Mesendoderm (in vitro differentiated cells): ENCODE measurements at regions not wholly inside any gene's neighbourhood (a gene's known extent, or its start where the extent isn't known, plus 50 kb on each side); places are given as distances from the start of the nearest gene placed in this dataset.
A peak's percentile ranks its signal among the peaks of the same experiment; 100 is the strongest.

Experiments
- DNase-seq: peaks from one replicate; pipeline ENCODE4 v3.0.0; 2013
- H2AK5ac ChIP-seq: 2 replicates; pipeline ENCODE4 v1.6.1; 2013; ENCODE audit warnings: low read length, inconsistent platforms
- H2BK120ac ChIP-seq: 2 replicates; pipeline ENCODE4 v1.6.1; 2013; ENCODE audit warnings: low read depth, mild to moderate bottlenecking, low read length, moderate library complexity, mixed read lengths
- H2BK15ac ChIP-seq: replicated peaks from 2 replicates; pipeline ENCODE4 v1.6.1; 2013; ENCODE audit warnings: low read depth, mild to moderate bottlenecking, moderate library complexity
- H2BK5ac ChIP-seq: 2 replicates; pipeline ENCODE4 v1.6.1; 2013; ENCODE audit warnings: low read length, inconsistent platforms
- H3K18ac ChIP-seq: 2 replicates; pipeline ENCODE4 v1.6.1; 2013; ENCODE audit warnings: mild to moderate bottlenecking, low read length, mixed read lengths
- H3K23ac ChIP-seq: one replicate; pipeline ENCODE4 v1.6.1; 2013; ENCODE audit warnings: low read length
- H3K27ac ChIP-seq: 2 replicates; pipeline ENCODE4 v1.5.1; 2013; ENCODE audit warnings: low read depth, mild to moderate bottlenecking, inconsistent platforms, low read length, moderate library complexity
- H3K27me3 ChIP-seq: 2 replicates; pipeline ENCODE4 v1.6.1; 2013; ENCODE audit warnings: low read length, control low read depth, mild to moderate bottlenecking, inconsistent platforms; ENCODE audit not compliant: insufficient read depth, poor library complexity
- H3K36me3 ChIP-seq: 2 replicates; pipeline ENCODE4 v1.6.1; 2013; ENCODE audit warnings: low read length, inconsistent platforms; ENCODE audit not compliant: control insufficient read depth, insufficient read depth
- H3K4ac ChIP-seq: one replicate; pipeline ENCODE4 v1.6.1; 2013; ENCODE audit warnings: low read depth, mild to moderate bottlenecking, low read length, moderate library complexity
- H3K4me1 ChIP-seq: 2 replicates; pipeline ENCODE4 v1.6.1; 2013; ENCODE audit warnings: low read depth, low read length, inconsistent platforms; ENCODE audit not compliant: control insufficient read depth
- H3K4me2 ChIP-seq: 2 replicates; pipeline ENCODE4 v1.6.1; 2013; ENCODE audit warnings: low read length
- H3K4me3 ChIP-seq: 2 replicates; pipeline ENCODE4 v1.5.1; 2013; ENCODE audit warnings: mild to moderate bottlenecking, low read length
- H3K56ac ChIP-seq: one replicate; pipeline ENCODE4 v1.6.1; 2013; ENCODE audit warnings: low read length
- H3K79me1 ChIP-seq: 2 replicates; pipeline ENCODE4 v1.6.1; 2013; ENCODE audit warnings: low read length, inconsistent platforms
- H3K79me2 ChIP-seq: 2 replicates; pipeline ENCODE4 v1.6.1; 2013; ENCODE audit warnings: mild to moderate bottlenecking, low read length; ENCODE audit not compliant: control insufficient read depth, insufficient read depth
- H3K9ac ChIP-seq: 2 replicates; pipeline ENCODE4 v1.6.1; 2013; ENCODE audit warnings: low read length, inconsistent platforms
- H4K5ac ChIP-seq: one replicate; pipeline ENCODE4 v1.6.1; 2013; ENCODE audit warnings: low read length
- H4K8ac ChIP-seq: one replicate; pipeline ENCODE4 v1.6.1; 2013; ENCODE audit warnings: low read depth, mild to moderate bottlenecking, control low read depth, low read length, moderate library complexity
- WGBS: extraction: QIAGEN DNeasy Blood & Tissue Kit; methylation state at CpG from one replicate; pipeline ENCODE4 v1.1.7; 2013; ENCODE audit warnings: low lambda C conversion rate, missing lambda C conversion rate; ENCODE audit not compliant: insufficient coverage; ENCODE audit errors: extremely low coverage; 5-methylcytosine and 5-hydroxymethylcytosine counted together

GRCh38 chr18:40235323-40235722, 1719.7 kb upstream of the PIK3C3 start:
- no peak overlapping the region for H3K23ac ChIP-seq
- no peak overlapping the region for H4K8ac ChIP-seq
- no peak overlapping the region for H3K4ac ChIP-seq
- no peaks in the 10 kb centered on the region for H3K79me2 ChIP-seq
- no peaks in the 10 kb centered on the region for H3K36me3 ChIP-seq
- no CpG with 5 or more reads among the region's 2 CpGs for WGBS
- H3K79me1 ChIP-seq = no peaks in the 10 kb centered on the region
- no peak overlapping the region for H2BK120ac ChIP-seq
- no peak overlapping the region for H3K27ac ChIP-seq
- no peak overlapping the region for H3K4me3 ChIP-seq
- H2BK15ac ChIP-seq = no peak overlapping the region
- no peak overlapping the region for H4K5ac ChIP-seq
- no peak overlapping the region for H3K9ac ChIP-seq
- peak overlapping the region; percentile 10 for H3K56ac ChIP-seq
- peak overlapping the region; percentile 39 for H3K18ac ChIP-seq
- no peak overlapping the region for H2BK5ac ChIP-seq
- H3K27me3 ChIP-seq = no peaks in the 10 kb centered on the region
- H3K4me2 ChIP-seq = no peak overlapping the region
- no peak for DNase-seq
- no peak overlapping the region for H2AK5ac ChIP-seq
- peaks cover 4% of the 10 kb centered on the region for H3K4me1 ChIP-seq

- Histone ChIP-seq H3K79me1 (no peaks in the 10 kb centered on the region), H2BK15ac (no peak overlapping the region), H3K4me3 (no peak overlapping the region), H3K79me2 (no peaks in the 10 kb centered on the region), H3K36me3 (no peaks in the 10 kb centered on the region), H2BK5ac (no peak overlapping the region), H4K8ac (no peak overlapping the region), H3K9ac (no peak overlapping the region), H4K5ac (no peak overlapping the region), H3K56ac (no peak overlapping the region), H3K23ac (no peak overlapping the region), H2BK120ac (no peak overlapping the region), H3K27ac (no peak overlapping the region), H3K18ac (no peak overlapping the region), H3K4me1 (peaks cover 4% of the 10 kb centered on the region), H3K4ac (no peak overlapping the region), H3K27me3 (no peaks in the 10 kb centered on the region), H3K4me2 (no peak overlapping the region), H2AK5ac (no peak overlapping the region)
- DNase-seq = peak; percentile 70
These were observed 1721.0 kb upstream of the PIK3C3 start for GRCh38 chr18:40233931-40234616.

GRCh38 chr18:40222776-40223175, 1732.3 kb upstream of the PIK3C3 start:
- H3K9ac ChIP-seq = no peak overlapping the region
- H3K18ac ChIP-seq = no peak overlapping the region
- H3K23ac ChIP-seq = no peak overlapping the region
- no CpG with 5 or more reads among the region's 1 CpG for WGBS
- no peak overlapping the region for H2BK120ac ChIP-seq
- DNase-seq = no peak
- H2BK15ac ChIP-seq = no peak overlapping the region
- H3K79me1 ChIP-seq = no peaks in the 10 kb centered on the region
- no peaks in the 10 kb centered on the region for H3K27me3 ChIP-seq
- no peak overlapping the region for H4K8ac ChIP-seq
- no peak overlapping the region for H3K4ac ChIP-seq
- no peak overlapping the region for H3K4me3 ChIP-seq
- no peaks in the 10 kb centered on the region for H3K4me1 ChIP-seq
- no peak overlapping the region for H3K4me2 ChIP-seq
- no peak overlapping the region for H2BK5ac ChIP-seq
- H3K36me3 ChIP-seq = no peaks in the 10 kb centered on the region
- H4K5ac ChIP-seq = no peak overlapping the region
- H3K27ac ChIP-seq = no peak overlapping the region
- H3K56ac ChIP-seq = no peak overlapping the region
- no peak overlapping the region for H2AK5ac ChIP-seq
- no peaks in the 10 kb centered on the region for H3K79me2 ChIP-seq

GRCh38 chr18:40216856-40217255, 1738.2 kb upstream of the PIK3C3 start:
- Histone ChIP-seq H3K56ac (no peak overlapping the region), H3K4me2 (no peak overlapping the region), H3K4ac (no peak overlapping the region), H3K27me3 (no peaks in the 10 kb centered on the region), H3K4me3 (no peak overlapping the region), H3K9ac (no peak overlapping the region), H2AK5ac (no peak overlapping the region), H3K79me2 (no peaks in the 10 kb centered on the region), H4K8ac (no peak overlapping the region), H2BK5ac (no peak overlapping the region), H3K23ac (no peak overlapping the region), H3K18ac (no peak overlapping the region), H3K4me1 (peaks cover 4% of the 10 kb centered on the region), H2BK15ac (no peak overlapping the region), H4K5ac (no peak overlapping the region), H2BK120ac (no peak overlapping the region), H3K27ac (no peak overlapping the region), H3K36me3 (no peaks in the 10 kb centered on the region), H3K79me1 (no peaks in the 10 kb centered on the region)
- no peak for DNase-seq
- no CpG with 5 or more reads among the region's 1 CpG for WGBS

GRCh38 chr18:40215979-40216378, 1739.1 kb upstream of the PIK3C3 start:
- Histone ChIP-seq H3K4me2 (no peak overlapping the region), H3K27ac (no peak overlapping the region), H3K23ac (no peak overlapping the region), H3K79me1 (no peaks in the 10 kb centered on the region), H3K36me3 (no peaks in the 10 kb centered on the region), H3K56ac (no peak overlapping the region), H3K4ac (no peak overlapping the region), H3K27me3 (no peaks in the 10 kb centered on the region), H4K5ac (no peak overlapping the region), H3K4me1 (peaks cover 4% of the 10 kb centered on the region), H3K79me2 (no peaks in the 10 kb centered on the region), H2BK5ac (no peak overlapping the region), H3K4me3 (no peak overlapping the region), H2BK120ac (no peak overlapping the region), H2AK5ac (no peak overlapping the region), H3K18ac (no peak overlapping the region), H2BK15ac (no peak overlapping the region), H3K9ac (no peak overlapping the region), H4K8ac (no peak overlapping the region)
- no CpG with 5 or more reads among the region's 4 CpGs for WGBS
- no peak for DNase-seq

- Histone ChIP-seq H2BK120ac (no peak overlapping the region), H3K4me1 (peaks cover 4% of the 10 kb centered on the region), H3K79me1 (no peaks in the 10 kb centered on the region), H3K79me2 (no peaks in the 10 kb centered on the region), H2BK5ac (no peak overlapping the region), H2BK15ac (no peak overlapping the region), H3K4ac (no peak overlapping the region), H3K18ac (no peak overlapping the region), H2AK5ac (no peak overlapping the region), H3K9ac (no peak overlapping the region), H3K4me2 (no peak overlapping the region), H4K5ac (no peak overlapping the region), H3K56ac (no peak overlapping the region), H3K36me3 (no peaks in the 10 kb centered on the region), H3K27ac (no peak overlapping the region), H3K27me3 (no peaks in the 10 kb centered on the region), H4K8ac (no peak overlapping the region), H3K4me3 (no peak overlapping the region), H3K23ac (no peak overlapping the region)
- WGBS = no CpG with 5 or more reads among the region's 1 CpG
- DNase-seq = no peak
These were observed 1744.3 kb upstream of the PIK3C3 start for GRCh38 chr18:40210696-40211095.
